ENCODE measurements at regions not wholly inside any gene's neighbourhood (a gene's known extent, or its start where the extent isn't known, plus 50 kb on each side); places are given as distances from the start of the nearest gene placed in this dataset.

- no peak overlapping the region for H3K27ac Mint-ChIP-seq
- H3K36me3 Mint-ChIP-seq (ENCODE audit: low read depth), result no peaks in the 10 kb centered on the region
- H3K4me1 Mint-ChIP-seq (ENCODE audit: low read depth), result peaks cover 1% of the 10 kb centered on the region
- TF ChIP-seq CTCF (IDR thresholded peaks at IDR 0.05), result no peak
- H3K4me3 Mint-ChIP-seq, result no peak overlapping the region
- DNase-seq (no peak), ATAC-seq (no peak)
- ChIA-PET CTCF (interaction anchor here (1.2 to 3.8 kb wide), 3 partner anchors 61 to 216 kb away, joined by 4 to 17 read pairs (median 9); no protein-coding TSS in a partner anchor), POLR2A (no interaction called here)
- intact Hi-C loops (cut with micrococcal nuclease), result no loop called here
- no peaks in the 10 kb centered on the region for H3K9me3 Mint-ChIP-seq
- H3K27me3 Mint-ChIP-seq, result peaks cover 41% of the 10 kb centered on the region
Observed at GRCh38 chr1:20432341-20432740, 53.7 kb downstream of the CAMK2N1 start.

- no peaks in the 10 kb centered on the region for H3K36me3 Mint-ChIP-seq (ENCODE audit: low read depth)
- peaks cover 10% of the 10 kb centered on the region for H3K4me1 Mint-ChIP-seq (ENCODE audit: low read depth)
- no peak overlapping the region for H3K27ac Mint-ChIP-seq
- peaks cover 43% of the 10 kb centered on the region for H3K27me3 Mint-ChIP-seq
- CTCF ChIA-PET, result interaction anchor here (0.7 to 3.8 kb wide), 16 partner anchors 9 to 228 kb away, joined by 3 to 21 read pairs (median 3); no protein-coding TSS in a partner anchor
- DNase-seq (no peak), ATAC-seq (no peak)
- no peaks in the 10 kb centered on the region for H3K9me3 Mint-ChIP-seq
- intact Hi-C loops (cut with micrococcal nuclease), result no loop called here
- H3K4me3 Mint-ChIP-seq, result no peak overlapping the region
- TF ChIP-seq CTCF (IDR thresholded peaks at IDR 0.05), result no peak
- POLR2A ChIA-PET, result interaction anchor here (0.6 kb wide), 1 partner anchor 72 kb away, joined by 3 read pairs; no protein-coding TSS in a partner anchor
Observed at GRCh38 chr1:20431176-20431460, 54.9 kb downstream of the CAMK2N1 start.

DNA sequence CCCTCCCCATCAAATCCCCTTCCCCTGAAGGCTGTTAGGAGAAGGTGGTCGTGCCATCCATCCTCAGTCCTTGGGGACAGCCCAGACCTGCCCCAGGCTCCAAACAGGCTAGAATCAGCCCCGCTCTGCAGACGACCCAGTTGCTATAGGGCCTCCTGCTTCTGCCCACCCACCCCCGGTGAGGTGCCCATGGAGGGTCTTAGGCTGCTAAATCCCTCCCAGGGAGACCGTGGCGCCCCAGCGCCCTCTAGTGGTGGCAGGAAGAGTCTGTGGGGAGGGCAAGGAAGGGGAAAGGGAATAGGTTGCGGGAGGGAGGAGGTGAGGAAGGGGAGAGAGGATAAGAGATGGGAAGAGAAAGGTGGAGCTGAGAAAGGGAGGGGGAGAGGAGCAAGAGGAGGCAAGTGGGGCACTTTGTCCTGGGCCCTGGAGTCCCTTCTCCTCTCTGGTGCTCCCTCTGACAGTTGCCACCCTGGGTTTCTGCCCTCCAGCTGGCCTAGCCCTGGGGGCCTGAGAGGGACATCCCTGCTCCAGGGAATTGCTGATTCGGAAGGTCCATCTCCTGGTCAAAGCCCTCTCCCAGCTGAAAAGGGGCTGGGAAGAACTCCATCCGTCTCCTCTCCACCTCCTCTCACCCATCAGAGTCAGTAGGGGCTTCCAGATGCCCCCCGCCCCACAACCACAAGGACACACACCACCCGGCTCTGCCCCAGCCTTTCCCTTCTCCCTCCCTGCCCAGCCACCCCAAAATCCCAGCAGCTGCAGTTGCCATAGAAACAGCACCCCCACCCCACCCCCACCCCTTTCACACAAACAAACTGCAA, 55.4 kb downstream of the CAMK2N1 start:
- peaks cover 10% of the 10 kb centered on the region for H3K4me1 Mint-ChIP-seq (ENCODE audit: low read depth)
- peak; percentile 91 for TF ChIP-seq CTCF (IDR thresholded peaks at IDR 0.05)
- H3K27me3 Mint-ChIP-seq, result peaks cover 40% of the 10 kb centered on the region
- intact Hi-C loops (cut with micrococcal nuclease), result no loop called here
- no peak overlapping the region for H3K4me3 Mint-ChIP-seq
- DNase-seq (peak; percentile 60), ATAC-seq (peak; percentile 47)
- no peaks in the 10 kb centered on the region for H3K9me3 Mint-ChIP-seq
- H3K27ac Mint-ChIP-seq, result no peak overlapping the region
- ChIA-PET POLR2A (interaction anchor here (0.6 kb wide), 1 partner anchor 71 kb away, joined by 3 read pairs; no protein-coding TSS in a partner anchor), CTCF (interaction anchor here (0.7 to 3.8 kb wide), 19 partner anchors 9 to 227 kb away, joined by 3 to 21 read pairs (median 3); no protein-coding TSS in a partner anchor)
- no peaks in the 10 kb centered on the region for H3K36me3 Mint-ChIP-seq (ENCODE audit: low read depth)

DNA sequence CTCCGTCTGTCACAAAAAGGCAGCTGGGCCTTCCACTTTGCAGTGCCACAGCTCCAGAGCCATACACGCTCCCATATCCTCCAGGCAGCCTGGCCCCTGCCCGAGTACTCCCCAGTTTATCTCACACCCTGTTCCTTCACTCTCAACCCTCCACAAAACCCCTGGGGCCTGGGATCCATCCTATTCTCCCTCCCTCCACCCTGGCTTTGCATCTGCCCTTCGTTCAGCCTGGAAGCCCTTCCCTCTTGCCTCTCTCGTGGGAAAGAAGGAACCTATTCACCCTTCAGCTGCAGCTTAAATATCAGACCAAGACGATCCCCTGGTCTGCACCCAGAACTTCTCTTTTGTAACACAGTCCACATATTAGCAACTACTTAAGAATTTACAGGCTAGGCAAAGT, 56.7 kb downstream of the CAMK2N1 start:
- Mint-ChIP-seq H3K27ac (no peak overlapping the region), H3K36me3 (ENCODE audit: low read depth) (no peaks in the 10 kb centered on the region), H3K4me1 (ENCODE audit: low read depth) (peaks cover 10% of the 10 kb centered on the region), H3K4me3 (no peak overlapping the region), H3K27me3 (peaks cover 32% of the 10 kb centered on the region), H3K9me3 (no peaks in the 10 kb centered on the region)
- TF ChIP-seq CTCF (IDR thresholded peaks at IDR 0.05), result no peak
- CTCF ChIA-PET, result interaction anchor here (0.6 to 2.8 kb wide), 10 partner anchors 9 to 270 kb away, joined by 3 to 21 read pairs (median 4); no protein-coding TSS in a partner anchor
- DNase-seq (no peak), ATAC-seq (no peak)
- POLR2A ChIA-PET, result no interaction called here
- intact Hi-C loops (cut with micrococcal nuclease), result no loop called here

- POLR2A ChIA-PET, result no interaction called here
- ATAC-seq (no peak), DNase-seq (no peak)
- H3K36me3 Mint-ChIP-seq (ENCODE audit: low read depth), result no peaks in the 10 kb centered on the region
- CTCF ChIA-PET, result interaction anchor here (0.6 to 2.8 kb wide), 7 partner anchors 8 to 270 kb away, joined by 3 to 21 read pairs (median 4); no protein-coding TSS in a partner anchor
- H3K27ac Mint-ChIP-seq, result no peak overlapping the region
- peaks cover 10% of the 10 kb centered on the region for H3K4me1 Mint-ChIP-seq (ENCODE audit: low read depth)
- no peak for TF ChIP-seq CTCF (IDR thresholded peaks at IDR 0.05)
- intact Hi-C loops (cut with micrococcal nuclease), result no loop called here
- peaks cover under 1% of the 10 kb centered on the region for H3K9me3 Mint-ChIP-seq
- peaks cover 32% of the 10 kb centered on the region for H3K27me3 Mint-ChIP-seq
- no peak overlapping the region for H3K4me3 Mint-ChIP-seq
Observed at GRCh38 chr1:20428841-20429240, 57.2 kb downstream of the CAMK2N1 start.
